MCF 10A (cell line): ENCODE measurements at regions not wholly inside any gene's neighbourhood (a gene's known extent, or its start where the extent isn't known, plus 50 kb on each side); places are given as distances from the start of the nearest gene placed in this dataset.
A peak's percentile ranks its signal among the peaks of the same experiment; 100 is the strongest.
"Not testable (repeated sequence)": the region's sequence is repeated elsewhere in the genome, so short reads cannot be mapped to it uniquely, and the experiment has no call there.

Experiments used
- BruUV-seq: library from RNA; stranded (reverse); fragments of 400-500 nt; replicated peaks from 2 replicates; lab custom pipeline; 2021; lab: Mats Ljungman, UMichigan
- CTCF ChIA-PET: fragments of 300-600 bp; sonication (Branson Sonifier 250); formaldehyde crosslinking; extraction: SDS; loops from one replicate; lab custom pipeline; 2021; ENCODE audit warnings: antibody characterized with exemption, inconsistent platforms; lab: Yijun Ruan, JAX
- POLR2A ChIA-PET: fragments of 300-600, 350-650 bp; sonication (Branson Sonifier 250); formaldehyde crosslinking; extraction: SDS; loops from one replicate; lab custom pipeline; 2020; ENCODE audit warnings: antibody characterized with exemption, inconsistent platforms; lab: Yijun Ruan, JAX
- DNase-seq: peaks from one replicate; pipeline ENCODE4 v3.0.0-alpha.2; 2018; ENCODE audit not compliant: unreplicated experiment
- H3K27ac Mint-ChIP-seq: one replicate; pipeline ENCODE4 v1.8.0; 2022; ENCODE audit warnings: mild to moderate bottlenecking, low read depth, mixed read lengths; ENCODE audit not compliant: unreplicated experiment
- H3K27me3 Mint-ChIP-seq: one replicate; pipeline ENCODE4 v1.8.0; 2022; ENCODE audit warnings: mixed read lengths; ENCODE audit not compliant: insufficient read depth, unreplicated experiment
- H3K36me3 Mint-ChIP-seq: one replicate; pipeline ENCODE4 v1.8.0; 2022; ENCODE audit warnings: mild to moderate bottlenecking, moderate library complexity, mixed read lengths; ENCODE audit not compliant: insufficient read depth, unreplicated experiment
- H3K4me1 Mint-ChIP-seq: one replicate; pipeline ENCODE4 v1.8.0; 2022; ENCODE audit warnings: mixed read lengths; ENCODE audit not compliant: insufficient read depth, unreplicated experiment
- H3K4me3 Mint-ChIP-seq: one replicate; pipeline ENCODE4 v1.8.0; 2022; ENCODE audit warnings: mild to moderate bottlenecking, moderate library complexity, mixed read lengths; ENCODE audit not compliant: unreplicated experiment
- H3K9me3 Mint-ChIP-seq: one replicate; pipeline ENCODE4 v1.8.0; 2022; ENCODE audit warnings: mixed read lengths; ENCODE audit not compliant: unreplicated experiment
- CTCF ChIP-seq: fragments of 200-600 bp; IDR thresholded peaks from one replicate; pipeline ENCODE4 v1.8.0; 2022; ENCODE audit warnings: antibody characterized with exemption, mild to moderate bottlenecking; ENCODE audit not compliant: unreplicated experiment
- intact Hi-C: fragments of 100-400 bp; cut with micrococcal nuclease; formaldehyde crosslinking; loops from 2 replicates; pipeline ENCODE4 v1.14.1; 2022

GRCh38 chr17:64776720-64777414, 114.8 kb upstream of the SMURF2 start:
- ChIA-PET POLR2A (interaction anchor here (0.7 to 1.0 kb wide), 2 partner anchors 143 to 270 kb away, joined by 4 to 8 read pairs; partner anchors contain the start of genes CEP95, DDX5 and LRRC37A3), CTCF (interaction anchor here (0.6 to 1.6 kb wide), 12 partner anchors 9 to 298 kb away, joined by 3 to 5 read pairs (median 3); partner anchors contain the start of gene LRRC37A3)
- not testable (repeated sequence) for H3K4me3 Mint-ChIP-seq, H3K27ac Mint-ChIP-seq, H3K9me3 Mint-ChIP-seq, H3K4me1 Mint-ChIP-seq, H3K27me3 Mint-ChIP-seq, BruUV-seq
- TF ChIP-seq CTCF = peak; percentile 91
- intact Hi-C loops = loop anchor here (5.0 to 10.0 kb wide), 2 partner anchors 112 to 420 kb away; partner anchors contain the start of gene SMURF2
- peak; percentile 67 for DNase-seq
- peaks cover 18% of the 10 kb centered on the region for H3K36me3 Mint-ChIP-seq

GRCh38 chr17:64775701-64776570, 113.8 kb upstream of the SMURF2 start:
- Mint-ChIP-seq H3K36me3 (peaks cover 22% of the 10 kb centered on the region), H3K4me3 (no peak overlapping the region), H3K4me1 (no peaks in the 10 kb centered on the region), H3K27me3 (no peaks in the 10 kb centered on the region), H3K9me3 (no peaks in the 10 kb centered on the region), H3K27ac (peak overlapping the region; percentile 79)
- intact Hi-C loops = loop anchor here (5.0 to 10.0 kb wide), 2 partner anchors 111 to 421 kb away; partner anchors contain the start of gene SMURF2
- CTCF ChIA-PET = interaction anchor here (0.6 to 1.6 kb wide), 8 partner anchors 10 to 1010 kb away, joined by 3 to 5 read pairs (median 3); partner anchors contain the start of gene LRRC37A3
- TF ChIP-seq CTCF = no peak
- no peak for DNase-seq
- POLR2A ChIA-PET = interaction anchor here (0.8 kb wide), 1 partner anchor 24 kb away, joined by 3 read pairs; no protein-coding TSS in a partner anchor
- no TSS peak for BruUV-seq

- peak overlapping the region; percentile 79 for H3K27ac Mint-ChIP-seq
- H3K4me3 Mint-ChIP-seq = no peak overlapping the region
- peaks cover 29% of the 10 kb centered on the region for H3K36me3 Mint-ChIP-seq
- BruUV-seq = no TSS peak
- intact Hi-C loops = loop anchor here (1.0 to 10.0 kb wide), 3 partner anchors 110 to 422 kb away; partner anchors contain the start of gene SMURF2
- CTCF ChIA-PET = interaction anchor here (0.6 to 1.8 kb wide), 5 partner anchors 8 to 452 kb away, joined by 3 to 7 read pairs (median 3); no protein-coding TSS in a partner anchor
- POLR2A ChIA-PET = interaction anchor here (0.8 to 1.3 kb wide), 2 partner anchors 12 to 23 kb away, joined by 3 to 4 read pairs; no protein-coding TSS in a partner anchor
- H3K9me3 Mint-ChIP-seq = no peaks in the 10 kb centered on the region
- no peaks in the 10 kb centered on the region for H3K4me1 Mint-ChIP-seq
- H3K27me3 Mint-ChIP-seq = no peaks in the 10 kb centered on the region
- no peak for TF ChIP-seq CTCF
- no peak for DNase-seq
Observed at GRCh38 chr17:64774888-64775540, 112.9 kb upstream of the SMURF2 start.
